HL-60 (cell line): ENCODE measurements at regions not wholly inside any gene's neighbourhood (a gene's known extent, or its start where the extent isn't known, plus 50 kb on each side); places are given as distances from the start of the nearest gene placed in this dataset.

Experiments used
- DNase-seq, 2 experiments: peaks; one replicate each; pipeline ENCODE4 v3.0.0-alpha.2; 2010 to 2020; ENCODE audit warnings: low read depth in 1 of 2, low spot score in 1 of 2
- H3K27ac ChIP-seq: fragments of 250-450 bp; sonication (Bioruptor Pico); replicated peaks from 2 replicates; pipeline ENCODE4 v1.5.1; 2020; ENCODE audit warnings: mild to moderate bottlenecking, moderate library complexity
- H3K27me3 ChIP-seq: fragments of 250-450 bp; sonication (Bioruptor Pico); 2 replicates; pipeline ENCODE4 v1.5.1; 2021; ENCODE audit warnings: mild to moderate bottlenecking, moderate library complexity; ENCODE audit not compliant: insufficient read depth, poor library complexity, severe bottlenecking
- H3K4me3 ChIP-seq: replicated peaks from 2 replicates; pipeline ENCODE4 v1.5.1; 2011; ENCODE audit warnings: mild to moderate bottlenecking, control low read depth, low read length; ENCODE audit not compliant: insufficient read depth
- GABPA ChIP-seq: IDR thresholded peaks from 2 replicates; pipeline ENCODE4 v1.6.1; 2012; ENCODE audit warnings: low read depth
- POLR2AphosphoS5 ChIP-seq: IDR thresholded peaks from 2 replicates; pipeline ENCODE4 v1.6.1; 2012; ENCODE audit warnings: low read depth
- SPI1 ChIP-seq: IDR thresholded peaks from 2 replicates; pipeline ENCODE4 v1.6.1; 2012; ENCODE audit warnings: low read depth, mild to moderate bottlenecking, borderline replicate concordance
- TF ChIP-seq, protein P1 (sequence below): IDR thresholded peaks from one replicate; pipeline ENCODE4 v1.5.1; 2011; ENCODE audit warnings: low read length, control low read depth, inconsistent platforms; ENCODE audit not compliant: insufficient read depth
- TF ChIP-seq, protein P2 (sequence below): IDR thresholded peaks from 2 replicates; pipeline ENCODE4 v1.6.1; 2012; ENCODE audit warnings: low read depth; ENCODE audit not compliant: insufficient replicate concordance

DNA sequence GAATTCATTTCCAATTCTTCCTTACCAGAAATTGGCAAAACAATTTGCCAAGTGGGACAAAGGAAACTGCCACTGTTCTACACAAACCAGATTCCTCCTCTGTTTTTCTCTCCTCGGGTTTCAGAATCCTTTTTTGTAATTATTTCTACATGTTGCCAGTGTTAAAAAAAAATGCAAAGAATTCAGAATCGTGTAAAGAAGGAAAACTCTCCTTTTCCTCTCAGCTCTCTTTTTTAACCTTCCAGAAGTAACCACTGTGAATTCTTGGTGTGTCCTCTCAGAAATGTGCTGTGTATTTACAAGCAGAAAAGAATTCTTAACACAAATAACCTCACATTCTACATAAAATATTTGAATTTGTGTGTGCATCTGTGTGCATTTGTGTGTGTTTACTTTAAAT, 224.6 kb downstream of the DRD1 start:
- H3K4me3 ChIP-seq: no peak overlapping the region
- H3K27ac ChIP-seq: no peak overlapping the region
- H3K27me3 ChIP-seq: no peaks in the 10 kb centered on the region
- TF ChIP-seq, protein P1, sequence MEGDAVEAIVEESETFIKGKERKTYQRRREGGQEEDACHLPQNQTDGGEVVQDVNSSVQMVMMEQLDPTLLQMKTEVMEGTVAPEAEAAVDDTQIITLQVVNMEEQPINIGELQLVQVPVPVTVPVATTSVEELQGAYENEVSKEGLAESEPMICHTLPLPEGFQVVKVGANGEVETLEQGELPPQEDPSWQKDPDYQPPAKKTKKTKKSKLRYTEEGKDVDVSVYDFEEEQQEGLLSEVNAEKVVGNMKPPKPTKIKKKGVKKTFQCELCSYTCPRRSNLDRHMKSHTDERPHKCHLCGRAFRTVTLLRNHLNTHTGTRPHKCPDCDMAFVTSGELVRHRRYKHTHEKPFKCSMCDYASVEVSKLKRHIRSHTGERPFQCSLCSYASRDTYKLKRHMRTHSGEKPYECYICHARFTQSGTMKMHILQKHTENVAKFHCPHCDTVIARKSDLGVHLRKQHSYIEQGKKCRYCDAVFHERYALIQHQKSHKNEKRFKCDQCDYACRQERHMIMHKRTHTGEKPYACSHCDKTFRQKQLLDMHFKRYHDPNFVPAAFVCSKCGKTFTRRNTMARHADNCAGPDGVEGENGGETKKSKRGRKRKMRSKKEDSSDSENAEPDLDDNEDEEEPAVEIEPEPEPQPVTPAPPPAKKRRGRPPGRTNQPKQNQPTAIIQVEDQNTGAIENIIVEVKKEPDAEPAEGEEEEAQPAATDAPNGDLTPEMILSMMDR: no peak
- TF ChIP-seq, protein P2, sequence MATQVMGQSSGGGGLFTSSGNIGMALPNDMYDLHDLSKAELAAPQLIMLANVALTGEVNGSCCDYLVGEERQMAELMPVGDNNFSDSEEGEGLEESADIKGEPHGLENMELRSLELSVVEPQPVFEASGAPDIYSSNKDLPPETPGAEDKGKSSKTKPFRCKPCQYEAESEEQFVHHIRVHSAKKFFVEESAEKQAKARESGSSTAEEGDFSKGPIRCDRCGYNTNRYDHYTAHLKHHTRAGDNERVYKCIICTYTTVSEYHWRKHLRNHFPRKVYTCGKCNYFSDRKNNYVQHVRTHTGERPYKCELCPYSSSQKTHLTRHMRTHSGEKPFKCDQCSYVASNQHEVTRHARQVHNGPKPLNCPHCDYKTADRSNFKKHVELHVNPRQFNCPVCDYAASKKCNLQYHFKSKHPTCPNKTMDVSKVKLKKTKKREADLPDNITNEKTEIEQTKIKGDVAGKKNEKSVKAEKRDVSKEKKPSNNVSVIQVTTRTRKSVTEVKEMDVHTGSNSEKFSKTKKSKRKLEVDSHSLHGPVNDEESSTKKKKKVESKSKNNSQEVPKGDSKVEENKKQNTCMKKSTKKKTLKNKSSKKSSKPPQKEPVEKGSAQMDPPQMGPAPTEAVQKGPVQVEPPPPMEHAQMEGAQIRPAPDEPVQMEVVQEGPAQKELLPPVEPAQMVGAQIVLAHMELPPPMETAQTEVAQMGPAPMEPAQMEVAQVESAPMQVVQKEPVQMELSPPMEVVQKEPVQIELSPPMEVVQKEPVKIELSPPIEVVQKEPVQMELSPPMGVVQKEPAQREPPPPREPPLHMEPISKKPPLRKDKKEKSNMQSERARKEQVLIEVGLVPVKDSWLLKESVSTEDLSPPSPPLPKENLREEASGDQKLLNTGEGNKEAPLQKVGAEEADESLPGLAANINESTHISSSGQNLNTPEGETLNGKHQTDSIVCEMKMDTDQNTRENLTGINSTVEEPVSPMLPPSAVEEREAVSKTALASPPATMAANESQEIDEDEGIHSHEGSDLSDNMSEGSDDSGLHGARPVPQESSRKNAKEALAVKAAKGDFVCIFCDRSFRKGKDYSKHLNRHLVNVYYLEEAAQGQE: no peak
- TF ChIP-seq GABPA: no peak
- TF ChIP-seq POLR2AphosphoS5: no peak
- no peak for TF ChIP-seq SPI1
- DNase-seq: no peak

DNA sequence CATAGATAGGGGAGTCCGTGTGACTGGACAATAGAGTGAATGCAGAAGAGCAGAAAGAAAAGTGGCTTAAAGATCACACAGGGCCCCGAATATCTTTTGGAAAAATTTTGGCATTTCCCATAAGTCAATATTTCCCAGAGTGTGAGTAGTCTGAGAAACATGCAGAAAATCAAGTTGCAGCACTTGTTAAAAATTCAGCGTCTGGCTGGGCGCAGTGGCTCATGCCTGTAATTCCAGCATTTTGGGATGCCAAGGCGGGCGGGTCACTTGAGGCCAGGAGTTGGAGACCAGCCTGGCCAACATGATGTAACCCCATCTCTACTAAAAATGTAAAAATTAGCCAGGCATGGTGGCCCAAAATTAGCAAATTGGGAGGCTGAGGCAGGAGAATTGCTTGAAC, 227.0 kb downstream of the DRD1 start:
- no peak for DNase-seq
- TF ChIP-seq SPI1: no peak
- TF ChIP-seq, protein P1: no peak
- no peak for TF ChIP-seq POLR2AphosphoS5
- TF ChIP-seq, protein P2: no peak
- TF ChIP-seq GABPA: no peak
- no peak overlapping the region for H3K4me3 ChIP-seq
- no peaks in the 10 kb centered on the region for H3K27me3 ChIP-seq
- H3K27ac ChIP-seq: no peak overlapping the region

DNA sequence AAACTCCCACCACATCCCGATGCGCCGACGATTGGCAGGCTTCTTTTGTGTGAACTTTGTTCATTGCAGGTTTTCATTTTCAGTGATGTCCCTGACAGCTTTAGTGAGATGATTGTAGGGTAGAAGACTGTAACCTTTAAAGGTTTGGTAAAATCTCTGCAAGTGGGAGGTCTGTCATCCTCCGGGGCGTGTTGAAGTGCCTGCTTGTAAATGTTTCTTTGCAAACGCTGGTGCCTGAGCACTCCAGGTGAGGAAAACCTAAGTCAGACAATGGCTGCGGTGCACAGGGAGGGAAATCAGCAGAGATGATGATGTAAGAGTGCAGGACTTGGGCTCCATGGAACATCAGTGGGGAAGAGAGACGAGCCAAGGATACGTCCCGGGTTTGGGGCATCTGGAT, 228.1 kb downstream of the DRD1 start:
- no peak overlapping the region for H3K27ac ChIP-seq
- H3K27me3 ChIP-seq: no peaks in the 10 kb centered on the region
- DNase-seq: no peak
- TF ChIP-seq POLR2AphosphoS5: no peak
- TF ChIP-seq, protein P1: no peak
- no peak for TF ChIP-seq SPI1
- no peak for TF ChIP-seq GABPA
- TF ChIP-seq, protein P2: no peak
- no peak overlapping the region for H3K4me3 ChIP-seq
